AML-193 (cell line): ENCODE measurements at regions not wholly inside any gene's neighbourhood (a gene's known extent, or its start where the extent isn't known, plus 50 kb on each side); places are given as distances from the start of the nearest gene placed in this dataset.

Experiments used
- DNase-seq, 2 experiments: peaks; one replicate each; lab custom pipeline; 2025; lab: John Stamatoyannopoulos, UW

DNA sequence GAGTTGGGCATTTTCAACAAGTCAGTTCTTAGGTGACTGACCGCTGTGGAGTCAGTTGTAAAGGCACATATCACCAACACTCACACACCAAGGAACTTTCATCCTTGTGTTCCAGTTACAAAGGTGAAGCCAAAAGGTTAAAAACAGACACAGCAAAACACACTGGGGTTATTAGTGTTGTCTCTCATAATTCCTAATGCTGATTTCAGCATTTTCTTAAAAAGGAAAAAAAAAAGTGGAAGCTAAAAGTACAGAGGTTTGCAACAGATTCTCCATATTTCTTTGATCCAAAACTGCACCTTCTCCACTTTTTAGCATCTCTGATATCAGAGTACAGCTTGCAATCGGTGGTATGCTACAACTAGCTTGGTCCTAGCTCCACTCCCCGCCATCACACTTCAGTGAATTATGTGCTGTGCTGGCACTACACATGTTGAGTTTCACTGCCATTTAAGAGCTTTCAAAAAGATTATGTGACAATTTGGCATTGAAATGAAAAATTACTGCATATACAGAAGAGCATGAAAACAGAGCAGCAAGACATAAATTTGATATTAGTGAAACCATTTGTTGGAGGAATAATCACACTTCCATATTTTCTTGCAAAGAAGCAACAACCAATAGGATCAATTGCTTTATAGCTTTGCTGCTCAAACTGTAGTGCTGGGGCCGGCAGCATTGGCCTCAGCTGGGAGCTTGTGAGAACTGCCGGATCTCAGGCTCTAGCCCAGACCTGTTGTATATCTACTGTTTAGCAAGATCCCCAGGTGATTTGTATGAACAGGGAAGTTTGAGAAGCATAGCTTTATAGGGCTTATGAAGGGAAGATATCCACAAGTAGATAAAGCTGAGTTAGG, 62.3 kb upstream of the DAPL1 start:
- DNase-seq: no peak

DNA sequence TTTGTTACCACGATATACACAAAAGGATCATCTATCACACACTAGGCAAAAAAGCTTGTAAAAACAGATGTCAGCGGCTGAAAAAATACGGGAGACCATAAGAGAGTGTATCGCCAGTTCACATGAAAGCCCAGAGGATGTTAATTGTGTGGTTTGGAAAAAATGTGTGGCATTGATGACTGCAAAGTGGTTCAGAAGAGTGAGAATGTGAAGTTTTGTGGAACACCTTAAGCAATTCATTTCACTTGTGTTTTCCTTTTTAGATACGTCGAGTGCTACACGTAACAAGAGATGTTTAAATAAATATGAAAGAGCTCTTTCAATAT, 61.7 kb upstream of the DAPL1 start:
- no peak for DNase-seq

DNA sequence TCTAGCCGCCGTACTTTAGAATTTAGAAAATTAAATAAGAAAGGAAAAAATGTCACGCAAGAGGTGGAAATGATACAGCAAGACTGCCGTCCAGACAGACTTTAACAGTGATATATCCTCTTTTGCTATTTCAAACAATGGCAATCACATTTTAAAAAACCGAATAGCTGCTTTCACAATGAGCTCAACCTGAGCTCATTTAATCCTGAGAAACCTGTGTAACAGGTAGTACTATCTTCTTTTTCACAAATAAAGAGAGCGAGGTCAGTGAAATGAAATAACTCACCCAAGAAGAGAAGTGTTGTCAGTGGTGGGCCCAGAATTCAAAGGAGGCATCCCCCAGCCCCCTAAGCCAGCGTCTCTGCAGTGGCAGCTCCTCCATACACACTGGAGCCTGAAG, 60.7 kb upstream of the DAPL1 start:
- DNase-seq: no peak

DNA sequence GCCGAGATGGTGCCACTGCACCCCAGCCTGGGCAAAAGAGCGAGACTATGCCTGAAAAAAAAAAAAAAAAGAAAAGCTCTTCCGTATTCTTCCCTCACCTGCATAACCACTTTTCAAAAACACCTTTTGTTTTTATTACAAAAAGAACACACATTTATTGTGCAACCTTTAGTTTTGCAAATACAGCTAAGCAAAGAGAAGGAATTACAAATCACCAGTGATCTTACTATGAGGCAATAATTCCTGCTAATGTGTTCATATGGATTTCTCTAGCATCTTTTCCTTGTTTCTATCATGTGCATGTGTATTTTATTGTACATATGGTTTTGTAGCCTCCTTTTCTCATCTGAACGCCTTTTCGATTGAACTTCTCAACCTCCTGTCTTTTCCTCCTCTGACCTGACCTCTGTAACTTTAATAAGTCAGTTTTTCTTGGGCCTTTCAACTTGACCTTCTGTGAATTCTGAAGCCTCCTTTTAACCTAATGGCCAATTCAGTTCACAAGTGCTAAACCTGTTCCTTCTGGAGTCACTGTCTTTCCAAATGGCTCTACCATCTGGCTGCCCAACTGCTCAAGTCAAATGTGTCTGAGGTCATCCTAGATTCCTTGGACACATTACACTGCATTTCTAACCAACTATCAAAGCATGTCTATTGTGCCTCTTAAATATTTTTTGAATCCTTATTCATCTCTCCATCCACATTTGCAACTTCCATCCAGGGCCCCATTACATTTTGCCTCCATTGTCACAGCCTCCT, 59.1 kb upstream of the DAPL1 start:
- no peak for DNase-seq

DNA sequence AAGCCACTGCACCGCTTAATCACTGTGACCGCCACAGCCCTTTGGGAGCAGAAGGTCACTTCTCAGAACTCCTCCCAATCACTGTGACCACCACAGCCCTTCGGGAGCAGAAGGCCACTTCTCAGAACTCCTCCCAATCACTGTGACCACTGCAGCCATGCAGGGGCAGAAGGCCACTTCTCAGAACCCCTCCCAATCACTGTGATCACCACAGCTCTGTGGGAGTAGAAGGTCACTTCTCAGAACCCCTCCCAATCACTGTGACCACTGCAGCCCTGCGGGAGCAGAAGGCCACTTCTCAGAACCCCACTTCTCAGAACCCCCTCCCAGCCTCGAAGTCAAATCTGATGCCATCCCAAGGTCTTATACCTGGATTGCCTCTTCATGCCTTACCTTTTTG, 56.8 kb upstream of the DAPL1 start:
- no peak for DNase-seq

DNA sequence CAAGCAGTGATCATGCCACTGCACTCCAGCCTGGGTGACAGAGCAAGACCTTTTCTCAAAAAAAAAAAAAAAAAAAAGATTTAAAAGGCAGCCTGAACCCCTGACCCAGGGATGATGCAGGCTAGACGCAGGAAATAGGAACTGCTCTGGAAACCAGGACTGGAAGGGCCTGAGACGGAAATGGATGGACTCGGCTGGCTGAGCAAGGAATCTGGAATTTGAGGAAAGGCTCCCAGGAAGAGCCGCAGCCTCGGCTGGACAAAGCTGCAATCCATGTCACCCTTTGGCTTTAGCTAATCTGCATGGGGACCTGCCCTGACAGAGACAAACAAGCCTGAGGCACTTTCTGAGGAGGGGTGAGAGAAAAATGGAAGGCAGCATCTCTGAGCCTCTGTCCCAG, 55.0 kb upstream of the DAPL1 start:
- DNase-seq: no peak

DNA sequence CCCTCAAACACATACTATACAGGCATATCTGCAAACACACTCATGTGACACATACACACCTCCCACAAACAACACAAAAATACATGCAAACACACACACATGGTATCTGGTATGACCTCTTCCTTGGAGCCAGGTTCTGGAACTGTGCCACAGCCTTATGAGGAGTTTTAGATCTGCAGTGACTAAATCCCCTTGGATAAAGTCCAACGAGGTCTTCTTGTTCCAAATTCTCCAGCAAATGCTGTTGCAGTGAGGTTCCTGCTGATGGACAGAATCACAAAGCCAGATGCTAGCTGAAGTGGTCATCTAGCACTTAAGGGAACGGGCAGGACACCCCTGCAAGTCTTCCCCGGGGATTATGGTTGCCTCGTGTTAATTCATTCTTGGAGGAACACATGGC, 54.5 kb upstream of the DAPL1 start:
- no peak for DNase-seq

DNA sequence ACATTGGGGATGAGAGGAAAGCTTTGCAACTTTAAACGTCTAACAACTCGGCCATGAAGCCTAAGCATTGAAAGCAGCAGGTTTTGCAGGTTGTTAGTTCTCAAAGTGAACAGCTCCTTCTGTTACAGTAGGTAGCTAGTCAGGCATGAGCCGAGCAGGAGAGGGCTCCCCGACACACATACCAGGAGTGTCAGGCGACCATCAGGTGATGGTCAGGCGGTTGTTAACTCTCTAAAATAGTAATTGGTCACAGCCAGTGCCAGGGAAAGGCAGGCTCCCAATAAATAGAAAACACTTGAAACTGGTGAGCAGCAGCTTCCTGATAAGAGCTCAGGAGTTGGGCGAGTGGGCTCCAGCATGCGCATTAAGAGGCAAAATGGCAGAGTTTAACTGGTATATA, 53.5 kb upstream of the DAPL1 start:
- no peak for DNase-seq

DNA sequence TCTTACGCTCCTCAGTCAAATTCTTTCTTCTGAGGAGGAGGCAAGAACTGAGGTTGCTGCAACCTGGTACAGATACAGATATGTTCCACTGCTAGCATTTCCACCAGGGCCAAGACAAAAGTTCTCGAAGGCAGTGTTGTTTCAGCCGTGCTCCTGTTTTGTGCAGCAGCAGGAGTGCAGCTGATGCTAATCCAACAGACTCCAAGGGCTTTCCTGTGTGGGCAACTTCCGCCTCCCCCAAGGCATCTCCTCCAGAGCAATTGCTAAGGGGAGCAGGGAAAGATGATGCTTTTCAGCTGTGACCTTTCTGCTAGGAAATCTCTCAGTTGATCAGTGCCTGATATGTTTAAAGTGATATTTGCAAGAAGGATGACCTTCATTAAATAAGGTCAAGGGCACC, 52.6 kb upstream of the DAPL1 start:
- no peak for DNase-seq

DNA sequence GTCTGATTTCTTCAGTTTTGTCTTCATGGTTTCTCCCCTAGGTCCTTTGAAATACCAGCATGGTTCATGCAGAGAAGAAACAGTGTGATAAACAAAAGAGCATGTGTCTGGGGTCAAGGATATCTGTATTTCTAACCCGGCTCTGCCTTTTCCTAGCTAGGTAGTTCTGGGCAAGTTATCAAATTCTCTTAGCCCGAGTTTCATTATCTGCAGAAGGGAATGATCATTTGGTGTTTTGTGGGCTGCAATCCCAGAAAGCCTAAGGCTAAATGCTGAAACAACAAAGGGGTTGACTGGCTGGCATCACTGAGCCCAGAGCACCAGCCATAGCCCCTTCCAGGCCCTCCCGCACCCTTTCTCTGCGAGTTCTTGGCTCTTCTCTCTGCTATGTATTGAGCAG, 51.7 kb upstream of the DAPL1 start:
- no peak for DNase-seq

DNA sequence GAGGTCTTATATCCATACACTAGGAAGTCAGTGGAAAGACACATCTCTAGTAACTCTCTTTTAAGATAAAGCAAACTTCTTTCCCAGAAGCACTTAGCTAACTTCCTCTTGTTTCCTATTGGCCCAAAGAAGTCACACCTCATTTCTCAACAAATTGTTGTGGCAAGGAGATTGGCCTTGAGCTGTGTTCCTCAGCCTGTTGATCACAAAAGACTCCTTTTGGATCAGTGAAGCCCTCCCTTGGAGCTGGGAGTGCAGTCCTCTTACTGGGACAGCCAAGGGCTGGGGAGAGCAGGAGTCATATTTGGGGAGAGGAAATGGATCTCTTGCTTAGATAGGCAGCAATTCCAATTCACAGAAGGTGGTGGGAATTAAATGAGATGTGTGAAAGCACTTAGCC, 51.2 kb upstream of the DAPL1 start:
- DNase-seq: no peak

DNA sequence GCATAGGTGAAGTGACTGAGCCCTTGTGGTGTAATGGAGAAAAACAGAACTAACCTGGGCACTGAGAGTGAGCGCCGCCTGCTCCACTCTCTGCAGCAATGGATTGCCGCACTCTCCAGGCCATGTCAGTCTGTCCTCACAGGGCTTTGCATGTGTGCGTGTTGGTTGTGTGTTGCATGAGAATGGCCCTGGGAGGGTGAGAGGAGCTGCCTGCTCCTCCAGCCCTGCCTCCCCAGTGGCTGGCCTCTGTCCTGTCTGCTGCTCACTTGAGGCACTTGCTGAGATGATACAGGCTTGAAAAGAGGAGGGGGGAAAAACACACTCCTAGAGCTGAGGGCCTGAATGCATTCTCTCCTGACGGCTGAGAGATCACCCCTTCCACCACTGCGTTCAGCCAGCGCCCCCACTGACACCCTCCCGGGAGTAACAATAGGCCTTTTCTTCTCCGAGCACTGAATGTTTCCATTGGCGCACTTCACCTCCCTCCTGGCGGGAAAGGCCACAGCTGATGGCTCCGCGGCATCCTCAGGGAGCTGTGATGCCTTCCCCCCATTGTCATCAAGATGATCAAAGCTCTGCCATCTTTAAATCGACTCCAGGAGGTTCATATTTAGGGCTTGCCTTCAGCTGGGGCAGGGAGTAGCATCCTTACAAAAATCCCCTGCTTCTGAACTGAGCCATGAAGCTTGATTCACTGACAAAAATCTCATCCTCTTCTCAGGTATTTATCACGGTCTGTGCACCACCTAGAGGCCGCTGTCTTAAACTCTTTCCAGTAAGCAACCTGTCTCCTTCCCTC, 49.9 kb upstream of the DAPL1 start:
- peak; percentile 20 to 37 for DNase-seq
